ENCODE measurements at regions not wholly inside any gene's neighbourhood (a gene's known extent, or its start where the extent isn't known, plus 50 kb on each side); places are given as distances from the start of the nearest gene placed in this dataset.

- no peak overlapping the region for H3K4me2 ChIP-seq
- H3K4me3 Mint-ChIP-seq: no peak overlapping the region
- TF ChIP-seq CREB1 (CRISPR knock-in tag; IDR thresholded peaks at IDR 0.05; ENCODE audit: low read depth) (no peak), NANOG (IDR thresholded peaks at IDR 0.05; ENCODE audit: borderline replicate concordance) (no peak), ZNF114 (CRISPR knock-in tag; IDR thresholded peaks at IDR 0.05) (no peak), REST (IDR thresholded peaks at IDR 0.05; ENCODE audit: unreplicated experiment) (no peak), STAT1 (IDR thresholded peaks at IDR 0.05; ENCODE audit: unreplicated experiment) (no peak), JUNB (IDR thresholded peaks at IDR 0.05; ENCODE audit: unreplicated experiment) (no peak), EZH2 (IDR thresholded peaks at IDR 0.05; ENCODE audit: low read depth, unreplicated experiment) (no peak), ZNF462 (CRISPR knock-in tag; IDR thresholded peaks at IDR 0.05) (no peak), CTCF (conservative IDR thresholded peaks at IDR 0.05; ENCODE audit: low read depth in 2 of 2) (no peak), EZH2phosphoT487 (IDR thresholded peaks at IDR 0.05; ENCODE audit: unreplicated experiment) (no peak), POLR2AphosphoS5 (IDR thresholded peaks at IDR 0.05; ENCODE audit: low read depth) (no peak), ZNF331 (CRISPR knock-in tag; IDR thresholded peaks at IDR 0.05; ENCODE audit: low read depth) (no peak), ETS1 (IDR thresholded peaks at IDR 0.05) (no peak)
Observed at GRCh38 chr1:90127288-90127953, 132.5 kb downstream of the ZNF326 start.

More at GRCh38 chr1:90127288-90127953, 132.5 kb downstream of the ZNF326 start:
- DNase-seq (ENCODE audit: low spot score) (no peak), ATAC-seq (no peak)
- Histone ChIP-seq H3K79me2 (replicated peaks; ENCODE audit: insufficient read depth) (no peaks in the 10 kb centered on the region), H2AFZ (no peak overlapping the region), H3K36me3 (ENCODE audit: insufficient read depth) (no peaks in the 10 kb centered on the region), H4K20me1 (replicated peaks; ENCODE audit: insufficient read depth) (no peaks in the 10 kb centered on the region), H3F3A (replicated peaks; ENCODE audit: low read depth) (no peaks in the 10 kb centered on the region), H3K9me2 (ENCODE audit: insufficient read depth) (no peaks in the 10 kb centered on the region), H3K27me3 (ENCODE audit: insufficient read depth) (no peaks in the 10 kb centered on the region), H3K27ac (ENCODE audit: low read depth) (no peak overlapping the region), H3K4me3 (no peak overlapping the region), H3K4me1 (ENCODE audit: insufficient read depth) (no peaks in the 10 kb centered on the region)
- Mint-ChIP-seq H3K4me1 (peaks cover 2% of the 10 kb centered on the region; the same call in 1 of the 3 replicates), H3K9me3 (no peaks in the 10 kb centered on the region), H3K27me3 (ENCODE audit: insufficient read depth, low read depth, poor library complexity) (peaks cover 3% of the 10 kb centered on the region), H3K27ac (no peak overlapping the region), H3K36me3 (ENCODE audit: low read depth) (no peaks in the 10 kb centered on the region)

All from GM23338 (cell line).